ENCODE measurements at regions not wholly inside any gene's neighbourhood (a gene's known extent, or its start where the extent isn't known, plus 50 kb on each side); places are given as distances from the start of the nearest gene placed in this dataset.

DNA sequence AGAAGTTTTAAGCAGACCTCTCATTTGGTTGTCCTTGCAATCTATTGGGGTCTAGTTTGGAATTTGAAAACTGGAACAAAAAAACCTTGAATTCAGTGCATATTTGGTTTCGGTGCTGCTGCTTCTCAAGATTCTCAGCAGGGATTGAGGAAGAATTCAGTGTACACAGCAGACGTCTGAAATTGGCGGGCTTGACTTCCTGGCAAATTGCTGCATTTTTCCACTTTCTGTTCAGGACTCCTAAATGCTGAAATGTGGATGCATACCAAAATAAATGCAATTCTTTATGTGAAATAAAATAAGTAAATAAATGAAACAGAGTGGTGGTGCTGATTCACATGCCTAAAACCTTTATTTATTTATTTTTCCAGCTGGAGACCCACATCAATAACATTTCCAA is 332.4 kb upstream of the KYNU start:
- TF ChIP-seq, protein P1, sequence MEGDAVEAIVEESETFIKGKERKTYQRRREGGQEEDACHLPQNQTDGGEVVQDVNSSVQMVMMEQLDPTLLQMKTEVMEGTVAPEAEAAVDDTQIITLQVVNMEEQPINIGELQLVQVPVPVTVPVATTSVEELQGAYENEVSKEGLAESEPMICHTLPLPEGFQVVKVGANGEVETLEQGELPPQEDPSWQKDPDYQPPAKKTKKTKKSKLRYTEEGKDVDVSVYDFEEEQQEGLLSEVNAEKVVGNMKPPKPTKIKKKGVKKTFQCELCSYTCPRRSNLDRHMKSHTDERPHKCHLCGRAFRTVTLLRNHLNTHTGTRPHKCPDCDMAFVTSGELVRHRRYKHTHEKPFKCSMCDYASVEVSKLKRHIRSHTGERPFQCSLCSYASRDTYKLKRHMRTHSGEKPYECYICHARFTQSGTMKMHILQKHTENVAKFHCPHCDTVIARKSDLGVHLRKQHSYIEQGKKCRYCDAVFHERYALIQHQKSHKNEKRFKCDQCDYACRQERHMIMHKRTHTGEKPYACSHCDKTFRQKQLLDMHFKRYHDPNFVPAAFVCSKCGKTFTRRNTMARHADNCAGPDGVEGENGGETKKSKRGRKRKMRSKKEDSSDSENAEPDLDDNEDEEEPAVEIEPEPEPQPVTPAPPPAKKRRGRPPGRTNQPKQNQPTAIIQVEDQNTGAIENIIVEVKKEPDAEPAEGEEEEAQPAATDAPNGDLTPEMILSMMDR (IDR thresholded peaks at IDR 0.05) = no peak
- H3K4me1 Mint-ChIP-seq (ENCODE audit: low read depth) = no peaks in the 10 kb centered on the region
- H3K36me3 Mint-ChIP-seq (ENCODE audit: low read depth) = peaks cover 5% of the 10 kb centered on the region; the same call in 1 of the 2 replicates
- H3K4me3 Mint-ChIP-seq = no peak overlapping the region
- H3K27ac Mint-ChIP-seq = no peak overlapping the region
- no peak for DNase-seq
- H3K9me3 Mint-ChIP-seq = peaks cover 61% of the 10 kb centered on the region
- no peaks in the 10 kb centered on the region for H3K27me3 Mint-ChIP-seq (ENCODE audit: insufficient read depth)

DNA sequence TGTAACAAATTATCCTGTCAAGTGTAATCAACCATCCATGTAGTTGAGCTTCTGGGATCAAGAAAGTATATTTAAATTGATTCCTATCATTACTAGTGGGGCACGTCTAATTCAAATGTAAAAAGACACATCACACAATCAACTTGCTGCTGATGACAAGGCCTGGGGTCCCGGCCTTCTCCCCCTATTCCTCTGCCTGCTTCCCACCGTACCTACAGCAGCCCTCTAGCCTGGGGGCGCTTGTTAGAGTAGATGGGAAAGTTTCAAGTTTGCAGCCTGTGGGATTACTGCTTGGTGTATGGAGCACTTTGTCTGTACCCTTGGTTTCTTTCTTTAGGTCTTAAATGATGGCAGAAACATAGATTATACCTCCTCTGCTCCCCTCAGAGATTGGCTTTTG is 333.3 kb upstream of the KYNU start:
- no peak overlapping the region for H3K27ac Mint-ChIP-seq
- TF ChIP-seq, protein P1 (IDR thresholded peaks at IDR 0.05) = no peak
- H3K36me3 Mint-ChIP-seq (ENCODE audit: low read depth) = peaks cover 5% of the 10 kb centered on the region; the same call in 1 of the 2 replicates
- no peaks in the 10 kb centered on the region for H3K27me3 Mint-ChIP-seq (ENCODE audit: insufficient read depth)
- H3K9me3 Mint-ChIP-seq = peaks cover 60% of the 10 kb centered on the region
- no peaks in the 10 kb centered on the region for H3K4me1 Mint-ChIP-seq (ENCODE audit: low read depth)
- DNase-seq = no peak
- H3K4me3 Mint-ChIP-seq = no peak overlapping the region

DNA sequence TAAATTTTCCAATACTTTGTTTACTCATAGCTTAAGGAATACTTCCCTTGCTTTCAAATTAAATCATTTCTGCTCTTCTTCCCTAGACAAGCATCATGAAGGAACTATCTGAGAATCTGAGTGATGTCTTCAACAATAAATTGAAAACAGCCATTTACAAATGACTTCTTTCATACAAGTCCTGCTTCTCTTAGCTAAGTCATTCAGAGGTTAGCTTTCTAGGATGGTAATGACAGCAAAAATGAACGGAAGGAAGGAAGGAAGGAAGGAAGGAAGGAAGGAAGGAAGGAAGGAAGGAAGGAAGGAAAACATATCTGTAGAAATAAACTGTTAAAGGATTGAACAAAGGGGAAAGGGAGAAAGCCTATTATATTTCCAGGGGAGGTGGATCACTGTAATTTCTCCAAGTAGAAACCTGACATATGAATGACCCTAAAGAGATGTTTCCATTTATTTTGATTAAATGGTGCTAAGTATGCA is 335.0 kb upstream of the KYNU start:
- TF ChIP-seq, protein P1 (IDR thresholded peaks at IDR 0.05) = no peak
- Mint-ChIP-seq H3K36me3 (ENCODE audit: low read depth) (peaks cover 2% of the 10 kb centered on the region; the same call in 1 of the 2 replicates), H3K27ac (no peak overlapping the region), H3K9me3 (peaks cover 48% of the 10 kb centered on the region), H3K4me3 (no peak overlapping the region), H3K4me1 (ENCODE audit: low read depth) (no peaks in the 10 kb centered on the region), H3K27me3 (ENCODE audit: insufficient read depth) (no peaks in the 10 kb centered on the region)
- DNase-seq = no peak

DNA sequence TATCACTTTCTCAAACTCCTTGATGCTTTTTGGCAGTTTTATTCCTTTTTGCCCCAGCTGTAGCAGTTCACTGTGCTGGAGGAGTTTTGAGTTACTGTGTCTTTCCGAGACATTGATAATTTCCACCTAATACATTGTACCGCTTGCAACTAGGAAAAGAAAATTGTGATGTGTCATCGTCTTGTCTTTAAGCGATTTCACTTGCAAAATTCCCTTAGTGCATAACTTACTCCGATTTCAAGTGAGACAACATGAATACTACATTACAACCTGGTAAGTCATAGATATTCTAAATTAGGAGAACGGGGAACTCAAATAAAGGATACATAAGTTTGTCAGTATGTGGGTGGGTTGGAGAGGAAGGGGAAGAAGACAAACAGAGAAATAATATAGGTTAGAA is 340.5 kb upstream of the KYNU start:
- no peak overlapping the region for H3K27ac Mint-ChIP-seq
- TF ChIP-seq, protein P1 (IDR thresholded peaks at IDR 0.05) = no peak
- H3K4me1 Mint-ChIP-seq (ENCODE audit: low read depth) = no peaks in the 10 kb centered on the region
- peaks cover 37% of the 10 kb centered on the region for H3K9me3 Mint-ChIP-seq
- no peaks in the 10 kb centered on the region for H3K36me3 Mint-ChIP-seq (ENCODE audit: low read depth)
- H3K4me3 Mint-ChIP-seq = no peak overlapping the region
- no peaks in the 10 kb centered on the region for H3K27me3 Mint-ChIP-seq (ENCODE audit: insufficient read depth)
- DNase-seq = no peak

DNA sequence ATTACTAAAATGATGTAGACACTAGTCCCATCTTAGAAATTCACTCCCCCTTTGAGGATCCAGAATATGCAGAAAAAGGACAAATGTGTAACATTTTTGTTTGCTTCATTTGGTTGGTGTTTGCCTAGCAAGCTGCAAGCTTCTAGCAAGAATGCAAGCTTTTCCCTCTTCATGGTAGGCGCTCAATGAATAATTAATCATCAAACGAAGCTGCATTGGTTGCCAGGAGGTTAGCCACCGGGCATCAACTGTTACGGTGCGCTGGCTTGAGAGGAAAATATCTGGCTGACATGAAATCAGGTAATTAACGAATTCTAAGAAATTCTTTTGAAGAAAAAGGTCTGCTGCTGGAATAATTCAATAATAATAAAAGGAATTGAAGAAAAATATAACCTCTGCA is 341.0 kb upstream of the KYNU start:
- H3K36me3 Mint-ChIP-seq (ENCODE audit: low read depth) = no peaks in the 10 kb centered on the region
- H3K27ac Mint-ChIP-seq = no peak overlapping the region
- H3K27me3 Mint-ChIP-seq (ENCODE audit: insufficient read depth) = no peaks in the 10 kb centered on the region
- peaks cover 40% of the 10 kb centered on the region for H3K9me3 Mint-ChIP-seq
- no peak for DNase-seq
- no peaks in the 10 kb centered on the region for H3K4me1 Mint-ChIP-seq (ENCODE audit: low read depth)
- TF ChIP-seq, protein P1 (IDR thresholded peaks at IDR 0.05) = no peak
- no peak overlapping the region for H3K4me3 Mint-ChIP-seq

DNA sequence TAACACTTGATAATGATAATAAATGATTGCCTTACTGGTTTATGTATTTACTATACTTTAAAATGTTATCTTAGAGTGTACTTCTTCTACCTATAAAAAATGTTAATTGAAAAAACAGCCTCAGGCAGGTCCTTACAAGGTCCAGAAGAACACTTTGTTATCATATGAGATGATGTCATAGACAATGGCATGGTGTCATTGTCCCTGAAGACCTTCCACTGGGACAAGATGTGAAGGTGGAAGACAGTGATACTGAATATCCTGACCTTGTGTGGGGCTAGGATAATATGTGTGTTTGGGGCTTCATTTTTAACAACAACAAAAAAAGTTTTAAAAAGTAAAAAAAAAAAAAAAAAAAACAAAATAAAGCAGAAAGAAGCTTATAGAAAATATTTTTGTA is 342.2 kb upstream of the KYNU start:
- no peak for DNase-seq
- Mint-ChIP-seq H3K9me3 (peaks cover 43% of the 10 kb centered on the region), H3K4me1 (ENCODE audit: low read depth) (no peaks in the 10 kb centered on the region), H3K27me3 (ENCODE audit: insufficient read depth) (no peaks in the 10 kb centered on the region), H3K4me3 (no peak overlapping the region), H3K27ac (no peak overlapping the region), H3K36me3 (ENCODE audit: low read depth) (no peaks in the 10 kb centered on the region)
- TF ChIP-seq, protein P1 (IDR thresholded peaks at IDR 0.05) = no peak

All from HFFc6 (cell line).